NCI-H2107 (cell line): ENCODE measurements at regions not wholly inside any gene's neighbourhood (a gene's known extent, or its start where the extent isn't known, plus 50 kb on each side); places are given as distances from the start of the nearest gene placed in this dataset.
"Not testable (repeated sequence)": the region's sequence is repeated elsewhere in the genome, so short reads cannot be mapped to it uniquely, and the experiment has no call there.

Source experiments
- DNase-seq: peaks from one replicate; lab custom pipeline; 2025; lab: John Stamatoyannopoulos, UW

GRCh38 chr9:109665736-109666135 lies 114.3 kb upstream of the PALM2AKAP2 start:
- DNase-seq: not testable (repeated sequence)

GRCh38 chr9:109681301-109681700 lies 98.7 kb upstream of the PALM2AKAP2 start:
- DNase-seq: no peak

- no peak for DNase-seq
Measured at GRCh38 chr9:109682227-109682626, 97.8 kb upstream of the PALM2AKAP2 start.

- no peak for DNase-seq
Measured at GRCh38 chr9:109683521-109683920, 96.5 kb upstream of the PALM2AKAP2 start.

- DNase-seq: no peak
Measured at GRCh38 chr9:109689701-109690100, 90.3 kb upstream of the PALM2AKAP2 start.

GRCh38 chr9:109699019-109699418 lies 81.0 kb upstream of the PALM2AKAP2 start:
- DNase-seq: no peak

- no peak for DNase-seq
Measured at GRCh38 chr9:109704546-109704945, 75.5 kb upstream of the PALM2AKAP2 start.

- DNase-seq: no peak
Measured at GRCh38 chr9:109705515-109705914, 74.5 kb upstream of the PALM2AKAP2 start.

- DNase-seq: no peak
Measured at GRCh38 chr9:109707355-109707754, 72.6 kb upstream of the PALM2AKAP2 start.

GRCh38 chr9:109708451-109708945 lies 71.5 kb upstream of the PALM2AKAP2 start:
- no peak for DNase-seq

GRCh38 chr9:109709866-109710265 lies 70.1 kb upstream of the PALM2AKAP2 start:
- no peak for DNase-seq

- DNase-seq: no peak
Measured at GRCh38 chr9:109710830-109711229, 69.2 kb upstream of the PALM2AKAP2 start.

- no peak for DNase-seq
Measured at GRCh38 chr9:109715344-109715743, 64.7 kb upstream of the PALM2AKAP2 start.

- DNase-seq: no peak
Measured at GRCh38 chr9:109716631-109717030, 63.4 kb upstream of the PALM2AKAP2 start.

- no peak for DNase-seq
Measured at GRCh38 chr9:109717342-109717741, 62.7 kb upstream of the PALM2AKAP2 start.

GRCh38 chr9:109718861-109719260 lies 61.1 kb upstream of the PALM2AKAP2 start:
- no peak for DNase-seq

- DNase-seq: no peak
Measured at GRCh38 chr9:109721001-109721400, 59.0 kb upstream of the PALM2AKAP2 start.

GRCh38 chr9:109722007-109722406 lies 58.0 kb upstream of the PALM2AKAP2 start:
- DNase-seq: no peak

GRCh38 chr9:109723781-109724180 lies 56.2 kb upstream of the PALM2AKAP2 start:
- no peak for DNase-seq

- DNase-seq: no peak
Measured at GRCh38 chr9:109725460-109725859, 54.5 kb upstream of the PALM2AKAP2 start.

GRCh38 chr9:109726119-109726518 lies 53.9 kb upstream of the PALM2AKAP2 start:
- DNase-seq: no peak

GRCh38 chr9:109728686-109729300 lies 51.2 kb upstream of the PALM2AKAP2 start:
- no peak for DNase-seq

GRCh38 chr9:109729513-109729912 lies 50.5 kb upstream of the PALM2AKAP2 start:
- no peak for DNase-seq
